ENCODE measurements at regions not wholly inside any gene's neighbourhood (a gene's known extent, or its start where the extent isn't known, plus 50 kb on each side); places are given as distances from the start of the nearest gene placed in this dataset.
"Not testable (repeated sequence)": the region's sequence is repeated elsewhere in the genome, so short reads cannot be mapped to it uniquely, and the experiment has no call there.

- no peak for DNase-seq (ENCODE audit: low read depth, low spot score)
Observed at GRCh38 chrX:8105531-8105930, 65.5 kb downstream of the VCX2 start.

GRCh38 chrX:8103655-8104054 lies 67.4 kb downstream of the VCX2 start:
- DNase-seq (ENCODE audit: low read depth, low spot score), result no peak

GRCh38 chrX:8091510-8091909 lies 79.6 kb downstream of the VCX2 start:
- DNase-seq (ENCODE audit: low read depth, low spot score), result no peak

- DNase-seq (ENCODE audit: low read depth, low spot score), result no peak
Observed at GRCh38 chrX:8090906-8091305, 80.2 kb downstream of the VCX2 start.

GRCh38 chrX:8090482-8090881 lies 80.6 kb downstream of the VCX2 start:
- no peak for DNase-seq (ENCODE audit: low read depth, low spot score)

- DNase-seq (ENCODE audit: low read depth, low spot score), result no peak
Observed at GRCh38 chrX:8089141-8089540, 81.9 kb downstream of the VCX2 start.

- no peak for DNase-seq (ENCODE audit: low read depth, low spot score)
Observed at GRCh38 chrX:8084006-8084405, 87.1 kb downstream of the VCX2 start.

- no peak for DNase-seq (ENCODE audit: low read depth, low spot score)
Observed at GRCh38 chrX:8083286-8083685, 87.8 kb downstream of the VCX2 start.

- no peak for DNase-seq (ENCODE audit: low read depth, low spot score)
Observed at GRCh38 chrX:8075636-8076035, 95.4 kb downstream of the VCX2 start.

GRCh38 chrX:8067754-8068462 lies 103.2 kb downstream of the VCX2 start:
- DNase-seq (ENCODE audit: low read depth, low spot score), result no peak

GRCh38 chrX:8052909-8053308 lies 118.2 kb downstream of the VCX2 start:
- no peak for DNase-seq (ENCODE audit: low read depth, low spot score)

- no peak for DNase-seq (ENCODE audit: low read depth, low spot score)
Observed at GRCh38 chrX:8049827-8050226, 121.2 kb downstream of the VCX2 start.

GRCh38 chrX:8048466-8048865 lies 121.3 kb upstream of the PNPLA4 start:
- no peak for DNase-seq (ENCODE audit: low read depth, low spot score)

- DNase-seq (ENCODE audit: low read depth, low spot score), result no peak
Observed at GRCh38 chrX:8044947-8045346, 117.7 kb upstream of the PNPLA4 start.

GRCh38 chrX:8043546-8043945 lies 116.3 kb upstream of the PNPLA4 start:
- DNase-seq (ENCODE audit: low read depth, low spot score), result no peak

GRCh38 chrX:8043121-8043520 lies 115.9 kb upstream of the PNPLA4 start:
- no peak for DNase-seq (ENCODE audit: low read depth, low spot score)

GRCh38 chrX:8042304-8042703 lies 115.1 kb upstream of the PNPLA4 start:
- DNase-seq (ENCODE audit: low read depth, low spot score), result peak; percentile 18

- not testable (repeated sequence) for DNase-seq (ENCODE audit: low read depth, low spot score)
Observed at GRCh38 chrX:8039711-8040110, 112.5 kb upstream of the PNPLA4 start.

GRCh38 chrX:8037593-8038348 lies 110.6 kb upstream of the PNPLA4 start:
- DNase-seq (ENCODE audit: low read depth, low spot score), result no peak

GRCh38 chrX:8036914-8037313 lies 109.7 kb upstream of the PNPLA4 start:
- DNase-seq (ENCODE audit: low read depth, low spot score), result no peak

GRCh38 chrX:8034058-8034457 lies 106.8 kb upstream of the PNPLA4 start:
- peak; percentile 45 for DNase-seq (ENCODE audit: low read depth, low spot score)

GRCh38 chrX:8033175-8033574 lies 106.0 kb upstream of the PNPLA4 start:
- DNase-seq (ENCODE audit: low read depth, low spot score), result no peak

GRCh38 chrX:8030361-8030760 lies 103.1 kb upstream of the PNPLA4 start:
- DNase-seq (ENCODE audit: low read depth, low spot score), result no peak
